Liver (tissue), 8 donors: ENCODE measurements at regions not wholly inside any gene's neighbourhood (a gene's known extent, or its start where the extent isn't known, plus 50 kb on each side); places are given as distances from the start of the nearest gene placed in this dataset.

Experiments used
- DNase-seq: peaks from one replicate; pipeline ENCODE4 v3.0.0-alpha.2; 2017; ENCODE audit warnings: low spot score
- H3K27ac ChIP-seq, 2 donors: one replicate each; pipeline ENCODE4 v1.7.0; 2013; ENCODE audit warnings: inconsistent platforms in 2 of 2, low read length in 2 of 2, control low read depth in 1 of 2, low read depth in 1 of 2, mild to moderate bottlenecking in 1 of 2
- H3K27me3 ChIP-seq, 4 donors: one replicate each; pipeline versions ENCODE4 v1.6.1 to v1.7.0; 2013; ENCODE audit warnings: low read length in 3 of 4, inconsistent platforms in 1 of 4, mild to moderate bottlenecking in 1 of 4, moderate library complexity in 1 of 4; ENCODE audit not compliant: control insufficient read depth in 4 of 4, insufficient read depth in 4 of 4
- H3K36me3 ChIP-seq, 4 donors: one replicate each; pipeline versions ENCODE4 v1.6.1 to v1.7.0; 2013; ENCODE audit warnings: low read length in 3 of 4, mild to moderate bottlenecking in 3 of 4, low read depth in 1 of 4, moderate library complexity in 1 of 4; ENCODE audit not compliant: control insufficient read depth in 4 of 4, insufficient read depth in 3 of 4
- H3K4me1 ChIP-seq, 4 donors: one replicate each; pipeline versions ENCODE4 v1.6.1 to v1.7.0; 2013; ENCODE audit warnings: low read length in 3 of 4, mild to moderate bottlenecking in 3 of 4, moderate library complexity in 1 of 4; ENCODE audit not compliant: control insufficient read depth in 4 of 4, insufficient read depth in 4 of 4
- H3K4me3 ChIP-seq, 3 donors: one replicate each; pipeline versions ENCODE4 v1.6.1 to v1.7.0; 2013; ENCODE audit warnings: low read length in 3 of 3, control low read depth in 1 of 3, low read depth in 1 of 3, mild to moderate bottlenecking in 1 of 3
- H3K9ac ChIP-seq, 2 donors: one replicate each; pipeline ENCODE4 v1.7.0; 2013; ENCODE audit warnings: low read length in 2 of 2, mild to moderate bottlenecking in 2 of 2, moderate library complexity in 2 of 2, control low read depth in 1 of 2, low read depth in 1 of 2
- H3K9me3 ChIP-seq, 4 donors: one replicate each; pipeline versions ENCODE4 v1.6.1 to v1.7.0; 2013; ENCODE audit warnings: low read length in 3 of 4; ENCODE audit not compliant: control insufficient read depth in 4 of 4
- ATF3 ChIP-seq: IDR thresholded peaks from 2 replicates; pipeline ENCODE4 v1.6.1; 2016; ENCODE audit warnings: antibody characterized with exemption
- EGR1 ChIP-seq, 2 donors: IDR thresholded peaks; 2 replicates each; pipeline ENCODE4 v1.6.1; 2016 to 2018; ENCODE audit warnings: antibody characterized with exemption in 2 of 2, low read depth in 2 of 2
- FOXA1 ChIP-seq: IDR thresholded peaks from 2 replicates; pipeline ENCODE4 v1.6.1; 2016; ENCODE audit warnings: antibody characterized with exemption
- FOXA2 ChIP-seq: IDR thresholded peaks from 2 replicates; pipeline ENCODE4 v1.6.1; 2016; ENCODE audit warnings: antibody characterized with exemption
- GABPA ChIP-seq, 2 donors: IDR thresholded peaks in 1 of 2; conservative IDR thresholded peaks in 1 of 2; 2 replicates each; pipeline ENCODE4 v1.6.1; 2016; ENCODE audit warnings: antibody characterized with exemption in 2 of 2, mild to moderate bottlenecking in 1 of 2, moderate library complexity in 1 of 2
- HNF4A ChIP-seq, 2 donors: conservative IDR thresholded peaks; 2 replicates each; pipeline ENCODE4 v1.6.1; 2016; ENCODE audit warnings: antibody characterized with exemption in 2 of 2, mild to moderate bottlenecking in 2 of 2
- HNF4G ChIP-seq: IDR thresholded peaks from 2 replicates; pipeline ENCODE4 v1.6.1; 2016; ENCODE audit warnings: antibody characterized with exemption
- JUND ChIP-seq, 2 donors: IDR thresholded peaks; 2 replicates each; pipeline ENCODE4 v1.6.1; 2016; ENCODE audit warnings: antibody characterized with exemption in 2 of 2
- NR2F2 ChIP-seq: IDR thresholded peaks from 2 replicates; pipeline ENCODE4 v1.6.1; 2016; ENCODE audit warnings: antibody characterized with exemption
- RAD21 ChIP-seq, 2 donors: IDR thresholded peaks; 2 replicates each; pipeline ENCODE4 v1.6.1; 2016; ENCODE audit warnings: antibody characterized with exemption in 2 of 2, mild to moderate bottlenecking in 2 of 2
- SP1 ChIP-seq: IDR thresholded peaks from 2 replicates; pipeline ENCODE4 v1.6.1; 2018; ENCODE audit warnings: antibody characterized with exemption, mild to moderate bottlenecking
- YY1 ChIP-seq: IDR thresholded peaks from 2 replicates; pipeline ENCODE4 v1.6.1; 2016; ENCODE audit warnings: antibody characterized with exemption, mild to moderate bottlenecking
- WGBS: extraction: QIAGEN DNeasy Blood & Tissue Kit; methylation state at CpG from one replicate; pipeline ENCODE4 v1.1.7; 2013; 5-methylcytosine and 5-hydroxymethylcytosine counted together
- TF ChIP-seq, protein P1 (sequence below): fragments of 150-350 bp; IDR thresholded peaks from 2 replicates; pipeline ENCODE4 v1.5.1; 2017; ENCODE audit warnings: improper control_type of control experiment, low read depth, low read length; ENCODE audit not compliant: missing input control
- TF ChIP-seq, protein P2 (sequence below): IDR thresholded peaks from 2 replicates; pipeline ENCODE4 v1.6.1; 2016; ENCODE audit warnings: antibody characterized with exemption, mild to moderate bottlenecking
- TF ChIP-seq, protein P3 (sequence below): IDR thresholded peaks from 2 replicates; pipeline ENCODE4 v1.6.1; 2016; ENCODE audit warnings: antibody characterized with exemption
- donor health status: healthy.
- donor health status: healthy.
- donor health status: healthy.
- donor health status: healthy.
- donor health status: healthy.

GRCh38 chr18:70513502-70514171 lies 224.8 kb downstream of the SOCS6 start:
- Histone ChIP-seq H3K27me3 (no peaks in the 10 kb centered on the region), H3K4me1 (no peaks in the 10 kb centered on the region), H3K9ac (no peak overlapping the region), H3K9me3 (no peaks in the 10 kb centered on the region), H3K36me3 (no peaks in the 10 kb centered on the region), H3K4me3 (no peak overlapping the region), H3K27ac (no peak overlapping the region)
- no peak for DNase-seq
- 86% methylated on average over 9 of the region's 9 CpGs for WGBS
- no peak for TF ChIP-seq HNF4G
- TF ChIP-seq NR2F2 = no peak
- no peak for TF ChIP-seq FOXA1
- TF ChIP-seq, protein P1, sequence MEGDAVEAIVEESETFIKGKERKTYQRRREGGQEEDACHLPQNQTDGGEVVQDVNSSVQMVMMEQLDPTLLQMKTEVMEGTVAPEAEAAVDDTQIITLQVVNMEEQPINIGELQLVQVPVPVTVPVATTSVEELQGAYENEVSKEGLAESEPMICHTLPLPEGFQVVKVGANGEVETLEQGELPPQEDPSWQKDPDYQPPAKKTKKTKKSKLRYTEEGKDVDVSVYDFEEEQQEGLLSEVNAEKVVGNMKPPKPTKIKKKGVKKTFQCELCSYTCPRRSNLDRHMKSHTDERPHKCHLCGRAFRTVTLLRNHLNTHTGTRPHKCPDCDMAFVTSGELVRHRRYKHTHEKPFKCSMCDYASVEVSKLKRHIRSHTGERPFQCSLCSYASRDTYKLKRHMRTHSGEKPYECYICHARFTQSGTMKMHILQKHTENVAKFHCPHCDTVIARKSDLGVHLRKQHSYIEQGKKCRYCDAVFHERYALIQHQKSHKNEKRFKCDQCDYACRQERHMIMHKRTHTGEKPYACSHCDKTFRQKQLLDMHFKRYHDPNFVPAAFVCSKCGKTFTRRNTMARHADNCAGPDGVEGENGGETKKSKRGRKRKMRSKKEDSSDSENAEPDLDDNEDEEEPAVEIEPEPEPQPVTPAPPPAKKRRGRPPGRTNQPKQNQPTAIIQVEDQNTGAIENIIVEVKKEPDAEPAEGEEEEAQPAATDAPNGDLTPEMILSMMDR = no peak
- TF ChIP-seq SP1 = no peak
- no peak for TF ChIP-seq EGR1 (IDR thresholded peaks at IDR 0.05; ENCODE audit: low read depth in 2 of 2)

DNA sequence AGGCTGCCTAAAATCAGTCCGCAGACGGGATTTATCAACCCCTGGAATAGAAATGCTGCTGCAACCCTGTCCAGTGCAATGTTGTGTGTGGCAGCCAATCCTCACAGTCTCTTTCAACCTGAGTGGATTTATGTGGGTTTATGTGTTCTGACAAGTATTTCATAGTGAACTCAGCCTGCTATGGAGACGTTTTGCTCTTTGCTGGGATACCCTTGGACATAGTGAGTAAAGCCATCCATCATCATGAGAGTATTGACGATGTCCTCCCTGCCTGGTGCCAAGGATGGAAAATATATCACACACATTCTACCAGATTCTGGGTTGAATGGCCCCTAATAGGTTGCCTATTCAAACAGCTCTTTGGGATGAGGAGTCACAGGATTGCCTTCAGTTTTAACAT lies 219.1 kb downstream of the SOCS6 start:
- Histone ChIP-seq H3K4me1 (no peaks in the 10 kb centered on the region), H3K36me3 (no peaks in the 10 kb centered on the region), H3K9me3 (no peaks in the 10 kb centered on the region), H3K27me3 (no peaks in the 10 kb centered on the region), H3K9ac (no peak overlapping the region), H3K4me3 (no peak overlapping the region), H3K27ac (no peak overlapping the region)
- TF ChIP-seq, protein P2, sequence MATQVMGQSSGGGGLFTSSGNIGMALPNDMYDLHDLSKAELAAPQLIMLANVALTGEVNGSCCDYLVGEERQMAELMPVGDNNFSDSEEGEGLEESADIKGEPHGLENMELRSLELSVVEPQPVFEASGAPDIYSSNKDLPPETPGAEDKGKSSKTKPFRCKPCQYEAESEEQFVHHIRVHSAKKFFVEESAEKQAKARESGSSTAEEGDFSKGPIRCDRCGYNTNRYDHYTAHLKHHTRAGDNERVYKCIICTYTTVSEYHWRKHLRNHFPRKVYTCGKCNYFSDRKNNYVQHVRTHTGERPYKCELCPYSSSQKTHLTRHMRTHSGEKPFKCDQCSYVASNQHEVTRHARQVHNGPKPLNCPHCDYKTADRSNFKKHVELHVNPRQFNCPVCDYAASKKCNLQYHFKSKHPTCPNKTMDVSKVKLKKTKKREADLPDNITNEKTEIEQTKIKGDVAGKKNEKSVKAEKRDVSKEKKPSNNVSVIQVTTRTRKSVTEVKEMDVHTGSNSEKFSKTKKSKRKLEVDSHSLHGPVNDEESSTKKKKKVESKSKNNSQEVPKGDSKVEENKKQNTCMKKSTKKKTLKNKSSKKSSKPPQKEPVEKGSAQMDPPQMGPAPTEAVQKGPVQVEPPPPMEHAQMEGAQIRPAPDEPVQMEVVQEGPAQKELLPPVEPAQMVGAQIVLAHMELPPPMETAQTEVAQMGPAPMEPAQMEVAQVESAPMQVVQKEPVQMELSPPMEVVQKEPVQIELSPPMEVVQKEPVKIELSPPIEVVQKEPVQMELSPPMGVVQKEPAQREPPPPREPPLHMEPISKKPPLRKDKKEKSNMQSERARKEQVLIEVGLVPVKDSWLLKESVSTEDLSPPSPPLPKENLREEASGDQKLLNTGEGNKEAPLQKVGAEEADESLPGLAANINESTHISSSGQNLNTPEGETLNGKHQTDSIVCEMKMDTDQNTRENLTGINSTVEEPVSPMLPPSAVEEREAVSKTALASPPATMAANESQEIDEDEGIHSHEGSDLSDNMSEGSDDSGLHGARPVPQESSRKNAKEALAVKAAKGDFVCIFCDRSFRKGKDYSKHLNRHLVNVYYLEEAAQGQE = no peak
- TF ChIP-seq FOXA2 = no peak
- TF ChIP-seq GABPA (IDR thresholded peaks at IDR 0.05 in 1 of 2, conservative IDR thresholded peaks at IDR 0.05 in 1 of 2) = no peak
- TF ChIP-seq JUND (IDR thresholded peaks at IDR 0.05) = no peak
- TF ChIP-seq HNF4A (conservative IDR thresholded peaks at IDR 0.05) = no peak
- DNase-seq = no peak
- 78% methylated on average over 4 of the region's 4 CpGs for WGBS

DNA sequence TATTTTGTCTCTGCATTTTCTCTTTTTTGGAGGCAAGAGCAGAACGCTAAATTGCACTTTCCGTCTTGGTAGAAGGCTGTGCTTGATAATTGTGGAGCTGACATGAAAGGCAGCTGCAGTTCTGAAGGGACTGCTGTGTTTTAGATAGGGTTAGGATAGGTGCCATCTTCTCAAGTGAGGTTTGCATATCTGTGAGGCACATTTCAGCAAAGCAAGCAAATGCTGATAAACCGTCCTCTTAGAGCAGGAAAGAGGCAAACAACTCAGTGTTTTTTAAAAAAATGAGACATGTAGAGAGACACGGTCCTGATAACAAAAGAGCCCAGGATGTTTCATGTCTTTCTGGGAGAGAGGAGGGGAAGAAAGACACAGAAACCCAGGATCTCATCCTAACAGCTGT lies 217.7 kb downstream of the SOCS6 start:
- Histone ChIP-seq H3K9me3 (no peaks in the 10 kb centered on the region), H3K9ac (no peak overlapping the region), H3K4me1 (no peaks in the 10 kb centered on the region), H3K4me3 (no peak overlapping the region), H3K27ac (no peak overlapping the region), H3K27me3 (no peaks in the 10 kb centered on the region), H3K36me3 (no peaks in the 10 kb centered on the region)
- DNase-seq = no peak
- WGBS = 72% methylated on average over 4 of the region's 4 CpGs
- TF ChIP-seq, protein P2 = no peak
- TF ChIP-seq, protein P1 = no peak
- TF ChIP-seq EGR1 (IDR thresholded peaks at IDR 0.05; ENCODE audit: low read depth in 2 of 2) (no peak), HNF4A (conservative IDR thresholded peaks at IDR 0.05) (no peak), JUND (IDR thresholded peaks at IDR 0.05) (no peak), RAD21 (IDR thresholded peaks at IDR 0.05) (no peak), ATF3 (no peak), FOXA2 (no peak), YY1 (no peak), NR2F2 (no peak)
- TF ChIP-seq, protein P3, sequence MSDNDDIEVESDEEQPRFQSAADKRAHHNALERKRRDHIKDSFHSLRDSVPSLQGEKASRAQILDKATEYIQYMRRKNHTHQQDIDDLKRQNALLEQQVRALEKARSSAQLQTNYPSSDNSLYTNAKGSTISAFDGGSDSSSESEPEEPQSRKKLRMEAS = no peak
